Mesothelial cell of epicardium (in vitro differentiated cells): ENCODE measurements at regions not wholly inside any gene's neighbourhood (a gene's known extent, or its start where the extent isn't known, plus 50 kb on each side); places are given as distances from the start of the nearest gene placed in this dataset.

Experiments used
- DNase-seq, 2 experiments: peaks; one replicate each; pipeline ENCODE4 v3.0.0; 2021; ENCODE audit warnings: low spot score in 2 of 2; ENCODE audit not compliant: unreplicated experiment in 2 of 2
- H3K27ac Mint-ChIP-seq: 2 replicates; pipeline ENCODE4 v1.8.0; 2021; ENCODE audit warnings: mixed read lengths
- H3K27me3 Mint-ChIP-seq: 2 replicates; pipeline ENCODE4 v1.8.0; 2021; ENCODE audit warnings: low read depth, mixed read lengths
- H3K36me3 Mint-ChIP-seq: 2 replicates; pipeline ENCODE4 v1.8.0; 2021; ENCODE audit warnings: mixed read lengths
- H3K4me1 Mint-ChIP-seq: 2 replicates; pipeline ENCODE4 v1.8.0; 2021; ENCODE audit warnings: mixed read lengths
- H3K4me3 Mint-ChIP-seq: 2 replicates; pipeline ENCODE4 v1.8.0; 2021; ENCODE audit warnings: mild to moderate bottlenecking, moderate library complexity, mixed read lengths
- H3K9me3 Mint-ChIP-seq: 2 replicates; pipeline ENCODE4 v1.8.0; 2021; ENCODE audit warnings: mixed read lengths
- CTCF ChIP-seq: fragments of 200-600 bp; sonication (generic); IDR thresholded peaks from one replicate; pipeline ENCODE4 v1.5.0; 2021; ENCODE audit warnings: antibody characterized with exemption; ENCODE audit not compliant: unreplicated experiment

DNA sequence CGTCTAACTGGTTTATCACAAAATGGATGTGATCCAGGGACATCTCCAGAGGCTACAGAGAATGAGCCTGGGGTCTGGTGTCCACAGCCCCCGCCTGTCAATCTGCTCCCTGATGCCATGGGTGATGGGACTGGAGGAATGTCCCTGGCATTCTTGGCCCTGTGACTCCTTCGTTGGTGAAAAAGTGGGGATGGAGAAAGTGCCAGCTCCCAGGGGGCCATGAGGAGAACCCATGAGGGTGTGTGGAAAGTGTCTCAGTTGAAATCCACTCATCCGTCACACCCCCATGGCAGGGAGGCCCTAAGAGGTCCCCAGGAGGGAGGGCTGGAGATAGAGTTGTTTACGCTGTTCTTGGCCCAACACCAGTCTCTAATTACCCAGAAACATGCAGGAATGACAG lies 322.0 kb downstream of the CTTN start:
- no peaks in the 10 kb centered on the region for H3K4me1 Mint-ChIP-seq
- peaks cover 20% of the 10 kb centered on the region for H3K27me3 Mint-ChIP-seq
- no peak overlapping the region for H3K27ac Mint-ChIP-seq
- TF ChIP-seq CTCF = no peak
- no peaks in the 10 kb centered on the region for H3K36me3 Mint-ChIP-seq
- no peak for DNase-seq
- peaks cover 8% of the 10 kb centered on the region for H3K9me3 Mint-ChIP-seq
- no peak overlapping the region for H3K4me3 Mint-ChIP-seq

DNA sequence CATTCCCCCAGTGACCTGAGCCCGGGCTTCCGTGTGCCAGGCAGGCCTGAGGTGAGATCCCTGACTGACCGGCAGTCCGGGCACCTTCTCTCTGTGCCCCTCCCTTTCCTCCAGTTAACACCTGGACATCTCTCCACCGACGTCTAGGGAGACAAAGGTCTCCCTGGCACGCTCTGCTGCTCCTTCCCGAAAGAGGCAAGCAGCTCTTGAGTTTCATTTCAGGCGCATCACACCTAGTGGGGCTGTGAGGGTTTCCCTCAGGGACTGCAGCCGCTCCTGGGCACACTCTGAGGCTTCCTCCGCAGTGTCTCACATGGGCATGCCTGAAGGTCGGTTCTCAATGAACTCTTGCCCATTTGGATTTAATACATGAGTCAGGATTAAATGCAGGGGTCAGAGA lies 322.7 kb downstream of the CTTN start:
- H3K36me3 Mint-ChIP-seq = no peaks in the 10 kb centered on the region
- H3K9me3 Mint-ChIP-seq = peaks cover 8% of the 10 kb centered on the region
- DNase-seq = no peak
- no peak for TF ChIP-seq CTCF
- H3K4me3 Mint-ChIP-seq = no peak overlapping the region
- H3K4me1 Mint-ChIP-seq = no peaks in the 10 kb centered on the region
- H3K27ac Mint-ChIP-seq = no peak overlapping the region
- H3K27me3 Mint-ChIP-seq = peaks cover 26% of the 10 kb centered on the region

- Mint-ChIP-seq H3K36me3 (no peaks in the 10 kb centered on the region), H3K4me3 (no peak overlapping the region), H3K27me3 (peaks cover 19% of the 10 kb centered on the region), H3K4me1 (no peaks in the 10 kb centered on the region), H3K27ac (no peak overlapping the region), H3K9me3 (peaks cover 8% of the 10 kb centered on the region)
- no peak for DNase-seq
- TF ChIP-seq CTCF = no peak
Observed at GRCh38 chr11:70725278-70725677, 326.9 kb downstream of the CTTN start.

DNA sequence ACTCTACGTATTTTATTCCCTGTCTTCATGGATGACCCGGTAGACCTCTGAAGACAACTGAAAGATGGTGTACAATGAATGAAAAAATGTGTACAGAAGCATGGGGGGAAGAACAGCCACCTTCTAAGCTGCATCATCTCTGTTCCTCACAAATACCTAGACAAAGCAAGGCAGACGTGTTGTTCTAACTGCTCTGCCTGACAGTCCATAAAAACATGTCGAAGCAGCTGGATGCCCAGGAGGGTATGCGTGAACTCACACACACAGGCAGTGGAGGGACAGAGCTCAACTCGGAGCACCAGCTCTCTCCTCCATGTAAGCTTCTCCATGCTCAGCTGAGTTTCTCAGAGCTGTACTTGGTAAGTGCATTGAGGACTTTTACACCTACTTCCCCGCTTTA lies 327.4 kb downstream of the CTTN start:
- Mint-ChIP-seq H3K27me3 (peaks cover 19% of the 10 kb centered on the region), H3K4me1 (no peaks in the 10 kb centered on the region), H3K9me3 (peaks cover 8% of the 10 kb centered on the region), H3K4me3 (no peak overlapping the region), H3K27ac (no peak overlapping the region), H3K36me3 (no peaks in the 10 kb centered on the region)
- no peak for TF ChIP-seq CTCF
- DNase-seq = no peak

- TF ChIP-seq CTCF = no peak
- Mint-ChIP-seq H3K27ac (no peak overlapping the region), H3K27me3 (peaks cover 13% of the 10 kb centered on the region), H3K9me3 (peaks cover 8% of the 10 kb centered on the region), H3K4me1 (no peaks in the 10 kb centered on the region), H3K36me3 (no peaks in the 10 kb centered on the region), H3K4me3 (no peak overlapping the region)
- DNase-seq = no peak
Observed at GRCh38 chr11:70727021-70727420, 328.7 kb downstream of the CTTN start.
